ENCODE measurements at regions not wholly inside any gene's neighbourhood (a gene's known extent, or its start where the extent isn't known, plus 50 kb on each side); places are given as distances from the start of the nearest gene placed in this dataset.

DNA sequence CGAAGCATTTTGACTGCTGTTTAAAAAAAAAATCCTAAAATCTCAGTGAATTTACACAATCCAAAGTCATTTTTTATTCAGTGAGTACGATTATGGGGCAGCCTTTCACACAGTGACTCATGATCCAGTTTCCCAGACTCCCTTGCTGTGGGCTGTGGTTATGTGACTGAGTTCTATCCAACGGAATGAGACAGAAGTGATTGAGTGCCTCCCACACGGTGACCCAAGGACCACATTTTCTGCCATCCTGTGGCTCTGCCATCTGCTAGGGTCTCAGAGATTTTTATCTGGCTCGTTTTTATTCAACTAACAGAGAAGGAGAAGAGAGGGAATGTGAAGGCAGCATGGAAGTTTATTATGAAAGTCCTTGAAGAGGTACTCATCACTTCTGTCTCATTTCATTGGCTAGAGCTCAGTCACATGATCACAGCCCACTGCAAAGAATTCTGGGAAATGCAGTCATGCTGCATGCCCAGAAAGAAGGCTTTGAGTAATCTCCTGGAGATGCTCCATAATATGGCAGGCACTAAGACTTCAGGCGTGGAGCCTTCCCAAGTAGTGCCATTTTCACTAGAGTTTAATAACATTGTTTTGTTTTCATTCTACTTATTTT is 999.4 kb downstream of the UQCRFS1 start:
- no peak for FAIRE-seq

DNA sequence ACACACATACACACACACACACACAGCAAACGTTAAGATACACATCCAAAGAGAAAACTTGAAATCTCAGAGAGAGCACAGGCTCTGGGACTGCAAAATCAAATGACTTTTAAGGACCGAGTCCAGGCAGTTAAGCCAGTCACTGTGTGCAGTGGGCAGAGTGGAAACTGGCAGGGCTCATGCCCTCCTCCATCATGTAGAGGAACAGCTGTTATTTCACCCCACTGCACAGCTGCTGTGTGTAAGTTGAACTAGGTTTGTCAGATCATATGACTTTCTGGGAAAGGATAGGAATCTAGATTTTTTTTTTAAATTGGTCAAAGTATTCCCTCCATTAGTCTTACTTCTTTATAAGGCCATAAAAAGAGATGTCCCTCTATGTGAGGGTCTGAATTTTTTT is 1002.1 kb downstream of the UQCRFS1 start:
- intact Hi-C loops (cut with micrococcal nuclease) (no loop called here), dilution Hi-C loops (cut with MboI; ENCODE audit: extremely low pct_ligation_motif_present, low sequenced_read_pairs) (no loop called here)
- Histone ChIP-seq H3K79me2 (ENCODE audit: control insufficient read depth, insufficient read depth, low read length) (no peaks in the 10 kb centered on the region), H3K4me2 (ENCODE audit: insufficient read depth, low read length) (no peak overlapping the region), H4K20me1 (replicated peaks; ENCODE audit: control insufficient read depth, extremely low read depth, insufficient read depth, low read length) (no peaks in the 10 kb centered on the region), H3K4me1 (ENCODE audit: control insufficient read depth, extremely low read depth, insufficient read depth, low read length) (no peaks in the 10 kb centered on the region), H3K27ac (ENCODE audit: insufficient read depth, low read depth, low read length) (no peak overlapping the region), H3K27me3 (ENCODE audit: control insufficient read depth in 2 of 2, insufficient read depth in 2 of 2, low read length in 2 of 2) (no peaks in the 10 kb centered on the region), H3K9me1 (replicated peaks; ENCODE audit: control insufficient read depth, extremely low read depth, insufficient read depth, low read length) (no peaks in the 10 kb centered on the region), H3K36me3 (ENCODE audit: control insufficient read depth in 2 of 2, extremely low read depth in 1 of 2, insufficient read depth in 2 of 2, low read length in 2 of 2) (no peaks in the 10 kb centered on the region), H3K9me3 (replicated peaks; ENCODE audit: control insufficient read depth, insufficient read depth, low read length) (peaks cover 4% of the 10 kb centered on the region), H3K9ac (replicated peaks; ENCODE audit: extremely low read depth, insufficient read depth, low read length) (no peak overlapping the region), H3K4me3 (replicated peaks in 1 of 3; ENCODE audit: insufficient read depth in 1 of 3, low read depth in 1 of 3, low read length in 3 of 3) (no peak overlapping the region), H2AFZ (ENCODE audit: low read depth, low read length) (no peak overlapping the region)
- POLR2A ChIA-PET = no interaction called here
- FAIRE-seq = no peak
- no peak for TF ChIP-seq FOS (IDR thresholded peaks at IDR 0.05; ENCODE audit: borderline replicate concordance, insufficient read depth, low read length)
- TF ChIP-seq GATA2 (IDR thresholded peaks at IDR 0.05; ENCODE audit: insufficient read depth, insufficient read length, low read depth, low read length) = no peak
- TF ChIP-seq JUN (IDR thresholded peaks at IDR 0.05; ENCODE audit: borderline replicate concordance, insufficient read depth, insufficient read length, low read depth) = no peak
- TF ChIP-seq EZH2 (IDR thresholded peaks at IDR 0.05; ENCODE audit: borderline replicate concordance, low read depth, low read length, severe bottlenecking) = no peak
- TF ChIP-seq, protein P1, sequence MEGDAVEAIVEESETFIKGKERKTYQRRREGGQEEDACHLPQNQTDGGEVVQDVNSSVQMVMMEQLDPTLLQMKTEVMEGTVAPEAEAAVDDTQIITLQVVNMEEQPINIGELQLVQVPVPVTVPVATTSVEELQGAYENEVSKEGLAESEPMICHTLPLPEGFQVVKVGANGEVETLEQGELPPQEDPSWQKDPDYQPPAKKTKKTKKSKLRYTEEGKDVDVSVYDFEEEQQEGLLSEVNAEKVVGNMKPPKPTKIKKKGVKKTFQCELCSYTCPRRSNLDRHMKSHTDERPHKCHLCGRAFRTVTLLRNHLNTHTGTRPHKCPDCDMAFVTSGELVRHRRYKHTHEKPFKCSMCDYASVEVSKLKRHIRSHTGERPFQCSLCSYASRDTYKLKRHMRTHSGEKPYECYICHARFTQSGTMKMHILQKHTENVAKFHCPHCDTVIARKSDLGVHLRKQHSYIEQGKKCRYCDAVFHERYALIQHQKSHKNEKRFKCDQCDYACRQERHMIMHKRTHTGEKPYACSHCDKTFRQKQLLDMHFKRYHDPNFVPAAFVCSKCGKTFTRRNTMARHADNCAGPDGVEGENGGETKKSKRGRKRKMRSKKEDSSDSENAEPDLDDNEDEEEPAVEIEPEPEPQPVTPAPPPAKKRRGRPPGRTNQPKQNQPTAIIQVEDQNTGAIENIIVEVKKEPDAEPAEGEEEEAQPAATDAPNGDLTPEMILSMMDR (IDR thresholded peaks at IDR 0.05; ENCODE audit: extremely low read depth in 1 of 2, insufficient read depth in 1 of 2, low read depth in 1 of 2, low read length in 2 of 2) = no peak
- TF ChIP-seq MYC (IDR thresholded peaks at IDR 0.05; ENCODE audit: low read depth, low read length) = no peak
- TF ChIP-seq POLR2A (IDR thresholded peaks at IDR 0.05; ENCODE audit: low read depth, low read length) = no peak
- TF ChIP-seq, protein P2, sequence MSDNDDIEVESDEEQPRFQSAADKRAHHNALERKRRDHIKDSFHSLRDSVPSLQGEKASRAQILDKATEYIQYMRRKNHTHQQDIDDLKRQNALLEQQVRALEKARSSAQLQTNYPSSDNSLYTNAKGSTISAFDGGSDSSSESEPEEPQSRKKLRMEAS (IDR thresholded peaks at IDR 0.05; ENCODE audit: insufficient read depth, insufficient read length) = no peak
- no peak for TF ChIP-seq POLR2AphosphoS5 (IDR thresholded peaks at IDR 0.05; ENCODE audit: insufficient read depth, low read depth, low read length)
- no peak for DNase-seq (ENCODE audit: low read depth, low spot score)
- BruUV-seq (replicated peaks) = no TSS peak
- CTCF ChIA-PET = no interaction called here

More for the DNA sequence above, 999.4 kb downstream of the UQCRFS1 start:
- Histone ChIP-seq H3K4me1 (ENCODE audit: control insufficient read depth, extremely low read depth, insufficient read depth, low read length) (no peaks in the 10 kb centered on the region), H3K4me3 (replicated peaks in 1 of 3; ENCODE audit: insufficient read depth in 1 of 3, low read depth in 1 of 3, low read length in 3 of 3) (no peak overlapping the region), H3K27ac (ENCODE audit: insufficient read depth, low read depth, low read length) (no peak overlapping the region), H3K9me3 (replicated peaks; ENCODE audit: control insufficient read depth, insufficient read depth, low read length) (peaks cover 2% of the 10 kb centered on the region), H2AFZ (ENCODE audit: low read depth, low read length) (no peak overlapping the region), H3K9ac (replicated peaks; ENCODE audit: extremely low read depth, insufficient read depth, low read length) (no peak overlapping the region), H3K36me3 (ENCODE audit: control insufficient read depth in 2 of 2, extremely low read depth in 1 of 2, insufficient read depth in 2 of 2, low read length in 2 of 2) (no peaks in the 10 kb centered on the region), H3K79me2 (ENCODE audit: control insufficient read depth, insufficient read depth, low read length) (no peaks in the 10 kb centered on the region), H4K20me1 (replicated peaks; ENCODE audit: control insufficient read depth, extremely low read depth, insufficient read depth, low read length) (no peaks in the 10 kb centered on the region), H3K27me3 (ENCODE audit: control insufficient read depth in 2 of 2, insufficient read depth in 2 of 2, low read length in 2 of 2) (no peaks in the 10 kb centered on the region), H3K4me2 (ENCODE audit: insufficient read depth, low read length) (no peak overlapping the region), H3K9me1 (replicated peaks; ENCODE audit: control insufficient read depth, extremely low read depth, insufficient read depth, low read length) (no peaks in the 10 kb centered on the region)
- POLR2A ChIA-PET = no interaction called here
- no peak for TF ChIP-seq MYC (IDR thresholded peaks at IDR 0.05; ENCODE audit: low read depth, low read length)
- TF ChIP-seq POLR2AphosphoS5 (IDR thresholded peaks at IDR 0.05; ENCODE audit: insufficient read depth, low read depth, low read length) = no peak
- TF ChIP-seq FOS (IDR thresholded peaks at IDR 0.05; ENCODE audit: borderline replicate concordance, insufficient read depth, low read length) = no peak
- TF ChIP-seq JUN (IDR thresholded peaks at IDR 0.05; ENCODE audit: borderline replicate concordance, insufficient read depth, insufficient read length, low read depth) = no peak
- no peak for TF ChIP-seq EZH2 (IDR thresholded peaks at IDR 0.05; ENCODE audit: borderline replicate concordance, low read depth, low read length, severe bottlenecking)
- no peak for TF ChIP-seq GATA2 (IDR thresholded peaks at IDR 0.05; ENCODE audit: insufficient read depth, insufficient read length, low read depth, low read length)
- no peak for TF ChIP-seq POLR2A (IDR thresholded peaks at IDR 0.05; ENCODE audit: low read depth, low read length)
- CTCF ChIA-PET = no interaction called here
- no peak for DNase-seq (ENCODE audit: low read depth, low spot score)
- dilution Hi-C loops (cut with MboI; ENCODE audit: extremely low pct_ligation_motif_present, low sequenced_read_pairs) (no loop called here), intact Hi-C loops (cut with micrococcal nuclease) (no loop called here)
- no TSS peak for BruUV-seq (replicated peaks)

Measured in endothelial cell of umbilical vein (primary cell).